Ovary (tissue), 3 donors: ENCODE measurements at regions not wholly inside any gene's neighbourhood (a gene's known extent, or its start where the extent isn't known, plus 50 kb on each side); places are given as distances from the start of the nearest gene placed in this dataset.

Source experiments
- CTCF ChIP-seq, 3 donors: fragments of 450-650 bp in 2 of 3; fragments of 200-600 bp in 1 of 3; IDR thresholded peaks; one replicate each; pipeline versions ENCODE4 v1.5.1 to v1.8.0; 2016 to 2022; ENCODE audit warnings: antibody characterized with exemption in 3 of 3, mild to moderate bottlenecking in 1 of 3
- EP300 ChIP-seq: sonication (generic); formaldehyde crosslinking; IDR thresholded peaks from one replicate; pipeline ENCODE4 v1.6.1; 2017; ENCODE audit warnings: antibody characterized with exemption
- donor health status: DM: no; HTN: no; CAD: no.

GRCh38 chr15:95869920-95870319, 460.6 kb upstream of the NR2F2 start:
- TF ChIP-seq EP300 (no peak), CTCF (IDR thresholded peaks at IDR 0.05) (no peak)
